ENCODE measurements at regions not wholly inside any gene's neighbourhood (a gene's known extent, or its start where the extent isn't known, plus 50 kb on each side); places are given as distances from the start of the nearest gene placed in this dataset.

GRCh38 chr12:18813753-18814152, 75.8 kb downstream of the CAPZA3 start:
- no peak for TF ChIP-seq CTCF (IDR thresholded peaks at IDR 0.05; ENCODE audit: insufficient read depth in 1 of 2, low read depth in 1 of 2, low read length in 1 of 2, severe bottlenecking in 1 of 2, unreplicated experiment in 1 of 2)
- no peak for DNase-seq
- Mint-ChIP-seq H3K27me3 (ENCODE audit: insufficient read depth, unreplicated experiment) (peaks cover 7% of the 10 kb centered on the region), H3K4me3 (ENCODE audit: unreplicated experiment) (no peak overlapping the region), H3K4me1 (ENCODE audit: low read depth, unreplicated experiment) (no peaks in the 10 kb centered on the region), H3K9me3 (ENCODE audit: unreplicated experiment) (no peaks in the 10 kb centered on the region), H3K36me3 (ENCODE audit: insufficient read depth, unreplicated experiment) (no peaks in the 10 kb centered on the region), H3K27ac (ENCODE audit: unreplicated experiment) (no peak overlapping the region)
- CTCF ChIA-PET, result no interaction called here
- Histone ChIP-seq H3K4me1 (no peaks in the 10 kb centered on the region), H3K4me3 (ENCODE audit: low read depth, low read length) (no peak overlapping the region), H3K27me3 (replicated peaks; ENCODE audit: control insufficient read depth, insufficient read depth, low read length) (no peaks in the 10 kb centered on the region), H3K9me3 (no peaks in the 10 kb centered on the region), H3K36me3 (ENCODE audit: control insufficient read depth, insufficient read depth, low read length) (no peaks in the 10 kb centered on the region)
- POLR2A ChIA-PET, result no interaction called here
- intact Hi-C loops (cut with micrococcal nuclease; ENCODE audit: unreplicated experiment), result no loop called here
- no TSS peak for BruUV-seq (replicated peaks)

GRCh38 chr12:18818579-18819268, 80.8 kb downstream of the CAPZA3 start:
- no peaks in the 10 kb centered on the region for H3K36me3 ChIP-seq (ENCODE audit: control insufficient read depth, insufficient read depth, low read length)
- Mint-ChIP-seq H3K4me1 (ENCODE audit: low read depth, unreplicated experiment) (no peaks in the 10 kb centered on the region), H3K27ac (ENCODE audit: unreplicated experiment) (no peak overlapping the region), H3K9me3 (ENCODE audit: unreplicated experiment) (no peaks in the 10 kb centered on the region), H3K4me3 (ENCODE audit: unreplicated experiment) (no peak overlapping the region), H3K27me3 (ENCODE audit: insufficient read depth, unreplicated experiment) (peaks cover 10% of the 10 kb centered on the region), H3K36me3 (ENCODE audit: insufficient read depth, unreplicated experiment) (no peaks in the 10 kb centered on the region)
- intact Hi-C loops (cut with micrococcal nuclease; ENCODE audit: unreplicated experiment), result no loop called here
- no peaks in the 10 kb centered on the region for H3K4me1 ChIP-seq
- ChIA-PET CTCF (no interaction called here), POLR2A (no interaction called here)
- H3K9me3 ChIP-seq, result no peaks in the 10 kb centered on the region
- no peak for TF ChIP-seq CTCF (IDR thresholded peaks at IDR 0.05; ENCODE audit: insufficient read depth in 1 of 2, low read depth in 1 of 2, low read length in 1 of 2, severe bottlenecking in 1 of 2, unreplicated experiment in 1 of 2)
- no peaks in the 10 kb centered on the region for H3K27me3 ChIP-seq (replicated peaks; ENCODE audit: control insufficient read depth, insufficient read depth, low read length)
- BruUV-seq (replicated peaks), result no TSS peak
- no peak for DNase-seq
- no peak overlapping the region for H3K4me3 ChIP-seq (ENCODE audit: low read depth, low read length)

- no peak for TF ChIP-seq CTCF (IDR thresholded peaks at IDR 0.05; ENCODE audit: insufficient read depth in 1 of 2, low read depth in 1 of 2, low read length in 1 of 2, severe bottlenecking in 1 of 2, unreplicated experiment in 1 of 2)
- Mint-ChIP-seq H3K27me3 (ENCODE audit: insufficient read depth, unreplicated experiment) (peaks cover 10% of the 10 kb centered on the region), H3K9me3 (ENCODE audit: unreplicated experiment) (no peaks in the 10 kb centered on the region), H3K27ac (ENCODE audit: unreplicated experiment) (no peak overlapping the region), H3K4me1 (ENCODE audit: low read depth, unreplicated experiment) (no peaks in the 10 kb centered on the region), H3K36me3 (ENCODE audit: insufficient read depth, unreplicated experiment) (no peaks in the 10 kb centered on the region), H3K4me3 (ENCODE audit: unreplicated experiment) (no peak overlapping the region)
- no TSS peak for BruUV-seq (replicated peaks)
- no peak overlapping the region for H3K4me3 ChIP-seq (ENCODE audit: low read depth, low read length)
- ChIA-PET CTCF (interaction anchor here (0.6 kb wide), 1 partner anchor 11 kb away, joined by 3 read pairs; no protein-coding TSS in a partner anchor), POLR2A (no interaction called here)
- intact Hi-C loops (cut with micrococcal nuclease; ENCODE audit: unreplicated experiment), result no loop called here
- no peaks in the 10 kb centered on the region for H3K4me1 ChIP-seq
- no peak for DNase-seq
- no peaks in the 10 kb centered on the region for H3K36me3 ChIP-seq (ENCODE audit: control insufficient read depth, insufficient read depth, low read length)
- no peaks in the 10 kb centered on the region for H3K27me3 ChIP-seq (replicated peaks; ENCODE audit: control insufficient read depth, insufficient read depth, low read length)
- no peaks in the 10 kb centered on the region for H3K9me3 ChIP-seq
Observed at GRCh38 chr12:18819484-18819883, 81.6 kb downstream of the CAPZA3 start.
